Endothelial cell of umbilical vein (primary cell): ENCODE measurements at regions not wholly inside any gene's neighbourhood (a gene's known extent, or its start where the extent isn't known, plus 50 kb on each side); places are given as distances from the start of the nearest gene placed in this dataset.

Source experiments
- BruUV-seq: library from RNA; stranded (reverse); fragments of 400-500 nt; replicated peaks from 2 replicates; lab custom pipeline; 2021; lab: Mats Ljungman, UMichigan
- CTCF ChIA-PET: fragments of 300-600, 350-600 bp; sonication (Branson Sonifier 250); formaldehyde crosslinking; loops from one replicate; lab custom pipeline; 2021; ENCODE audit warnings: antibody characterized with exemption, inconsistent platforms; lab: Charles Lee
- POLR2A ChIA-PET: fragments of 300-600, 350-600 bp; sonication (Branson Sonifier 250); formaldehyde crosslinking; loops from one replicate; lab custom pipeline; 2021; ENCODE audit warnings: antibody characterized with exemption, inconsistent platforms; lab: Charles Lee
- DNase-seq: peaks from one replicate; pipeline ENCODE4 v3.0.0-alpha.2; 2011; ENCODE audit warnings: low read depth, low spot score
- FAIRE-seq: peaks from 2 replicates; lab custom pipeline; 2011; peaks lifted over from hg19 to GRCh38; lab: Jason Lieb, UNC
- H2AFZ ChIP-seq: 2 replicates; pipeline ENCODE4 v1.6.0; 2012; ENCODE audit warnings: low read depth, low read length, control low read depth, inconsistent platforms
- H3K27ac ChIP-seq: 2 replicates; pipeline ENCODE4 v1.5.1; 2011; ENCODE audit warnings: low read depth, mild to moderate bottlenecking, control low read depth, low read length, moderate library complexity; ENCODE audit not compliant: insufficient read depth
- H3K27me3 ChIP-seq, 2 experiments: 2 replicates each; pipeline versions ENCODE4 v1.6.0 to v1.6.1; 2011; ENCODE audit warnings: low read length in 2 of 2, mixed read lengths in 1 of 2; ENCODE audit not compliant: control insufficient read depth in 2 of 2, insufficient read depth in 2 of 2
- H3K36me3 ChIP-seq, 2 experiments: 2 replicates in 1 of 2; 3 replicates in 1 of 2; pipeline ENCODE4 v1.5.1; 2011; ENCODE audit warnings: low read length in 2 of 2, mild to moderate bottlenecking in 1 of 2, moderate library complexity in 1 of 2; ENCODE audit not compliant: control insufficient read depth in 2 of 2, insufficient read depth in 2 of 2; ENCODE audit errors: extremely low read depth in 1 of 2
- H3K4me1 ChIP-seq: 3 replicates; pipeline ENCODE4 v1.5.1; 2011; ENCODE audit warnings: mild to moderate bottlenecking, low read length; ENCODE audit not compliant: control insufficient read depth, insufficient read depth; ENCODE audit errors: extremely low read depth
- H3K4me2 ChIP-seq: 2 replicates; pipeline ENCODE4 v1.6.1; 2011; ENCODE audit warnings: low read length, control low read depth, mixed read lengths; ENCODE audit not compliant: insufficient read depth
- H3K4me3 ChIP-seq, 3 experiments: fragments of 200-600 bp in 1 of 3; sonication (generic), shearing (Covaris generic) in 1 of 3; replicated peaks in 1 of 3; 2 replicates each; pipeline ENCODE4 v1.5.1; 2011 to 2016; ENCODE audit warnings: control low read depth in 3 of 3, low read length in 3 of 3, mild to moderate bottlenecking in 2 of 3, inconsistent platforms in 1 of 3, low read depth in 1 of 3, moderate library complexity in 1 of 3; ENCODE audit not compliant: insufficient read depth in 1 of 3
- H3K79me2 ChIP-seq: 2 replicates; pipeline ENCODE4 v1.6.0; 2012; ENCODE audit warnings: low read length, inconsistent platforms; ENCODE audit not compliant: control insufficient read depth, insufficient read depth
- H3K9ac ChIP-seq: replicated peaks from 2 replicates; pipeline ENCODE3; 2011; ENCODE audit warnings: low read length, control low read depth; ENCODE audit not compliant: insufficient read depth; ENCODE audit errors: extremely low read depth
- H3K9me1 ChIP-seq: replicated peaks from 3 replicates; pipeline ENCODE4 v1.6.0; 2011; ENCODE audit warnings: mild to moderate bottlenecking, low read length; ENCODE audit not compliant: control insufficient read depth, insufficient read depth; ENCODE audit errors: extremely low read depth
- H3K9me3 ChIP-seq: replicated peaks from 2 replicates; pipeline ENCODE4 v1.5.1; 2012; ENCODE audit warnings: low read length, inconsistent platforms; ENCODE audit not compliant: control insufficient read depth, insufficient read depth
- H4K20me1 ChIP-seq: replicated peaks from 2 replicates; pipeline ENCODE3; 2011; ENCODE audit warnings: mild to moderate bottlenecking, low read length; ENCODE audit not compliant: control insufficient read depth, insufficient read depth; ENCODE audit errors: extremely low read depth
- CTCF ChIP-seq, 2 donors: IDR thresholded peaks; 1 replicate in 1 of 2; 2 replicates in 1 of 2; pipeline ENCODE4 v1.5.1; 2011; ENCODE audit warnings: low read length in 2 of 2, mild to moderate bottlenecking in 2 of 2, moderate library complexity in 2 of 2, control low read depth in 1 of 2, inconsistent platforms in 1 of 2, low read depth in 1 of 2; ENCODE audit not compliant: insufficient read depth in 1 of 2; ENCODE audit errors: extremely low read depth in 1 of 2
- EZH2 ChIP-seq: IDR thresholded peaks from 2 replicates; pipeline ENCODE4 v1.6.1; 2012; ENCODE audit warnings: borderline replicate concordance, low read depth, mild to moderate bottlenecking, moderate library complexity, low read length, inconsistent platforms; ENCODE audit not compliant: severe bottlenecking
- FOS ChIP-seq: IDR thresholded peaks from 2 replicates; pipeline ENCODE4 v1.6.1; 2011; ENCODE audit warnings: mild to moderate bottlenecking, low read length, moderate library complexity, borderline replicate concordance; ENCODE audit not compliant: insufficient read depth
- GATA2 ChIP-seq: IDR thresholded peaks from 2 replicates; pipeline ENCODE4 v1.7.0; 2011; ENCODE audit warnings: low read depth, mild to moderate bottlenecking, moderate library complexity, mixed read lengths, low read length; ENCODE audit not compliant: insufficient read length, insufficient read depth
- JUN ChIP-seq: IDR thresholded peaks from 2 replicates; pipeline ENCODE4 v1.6.1; 2011; ENCODE audit warnings: borderline replicate concordance, low read depth; ENCODE audit not compliant: insufficient read length, insufficient read depth
- MYC ChIP-seq: IDR thresholded peaks from one replicate; pipeline ENCODE4 v1.6.1; 2011; ENCODE audit warnings: mild to moderate bottlenecking, low read depth, low read length
- POLR2A ChIP-seq: IDR thresholded peaks from 2 replicates; pipeline ENCODE4 v1.6.1; 2012; ENCODE audit warnings: low read depth, mild to moderate bottlenecking, control low read depth, low read length
- POLR2AphosphoS5 ChIP-seq: IDR thresholded peaks from 2 replicates; pipeline ENCODE4 v1.6.1; 2012; ENCODE audit warnings: low read depth, mild to moderate bottlenecking, control low read depth, low read length, moderate library complexity; ENCODE audit not compliant: insufficient read depth
- dilution Hi-C: fragments of 300-500 bp; cut with MboI; formaldehyde crosslinking; loops from one replicate; pipeline ENCODE4 v1.15.0; 2019; ENCODE audit warnings: low sequenced_read_pairs; ENCODE audit not compliant: extremely low pct_ligation_motif_present
- intact Hi-C: fragments of 100-400 bp; cut with micrococcal nuclease; formaldehyde crosslinking; loops from one replicate; pipeline ENCODE4 v1.10.0; 2022
- TF ChIP-seq, protein P1 (sequence below): IDR thresholded peaks from 2 replicates; pipeline ENCODE4 v1.6.1; 2011; ENCODE audit not compliant: insufficient read depth, insufficient read length

DNA sequence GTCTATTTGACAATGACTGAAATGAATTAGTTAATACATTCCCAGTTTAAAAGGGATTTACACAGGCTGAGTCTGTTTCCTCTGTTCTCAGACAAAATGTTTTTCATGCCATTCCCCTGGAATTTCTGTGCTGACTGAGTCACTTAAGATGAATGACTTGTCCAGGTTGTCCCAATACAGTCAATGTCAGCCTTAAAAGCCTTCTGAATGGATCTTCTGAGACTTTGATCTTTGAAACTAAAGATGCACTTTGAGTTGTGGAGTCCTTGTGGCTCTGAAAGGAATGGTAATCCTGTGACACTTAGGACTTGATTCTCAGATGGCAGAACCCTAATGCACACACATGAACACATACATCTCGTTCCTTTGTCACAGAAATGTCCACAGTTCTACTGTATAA is 622.2 kb upstream of the GRID2 start:
- ChIA-PET CTCF (no interaction called here), POLR2A (no interaction called here)
- DNase-seq (no peak), FAIRE-seq (no peak)
- no peaks in the 10 kb centered on the region for H4K20me1 ChIP-seq
- no peak overlapping the region for H3K4me2 ChIP-seq
- H3K9me1 ChIP-seq: no peaks in the 10 kb centered on the region
- BruUV-seq: no TSS peak
- dilution Hi-C loops: no loop called here
- H3K9me3 ChIP-seq: no peaks in the 10 kb centered on the region
- intact Hi-C loops: no loop called here
- no peak overlapping the region for H3K4me3 ChIP-seq
- no peaks in the 10 kb centered on the region for H3K79me2 ChIP-seq
- H3K4me1 ChIP-seq: no peaks in the 10 kb centered on the region
- H3K27me3 ChIP-seq: no peaks in the 10 kb centered on the region
- TF ChIP-seq JUN (no peak), EZH2 (no peak), POLR2AphosphoS5 (no peak), MYC (no peak), GATA2 (no peak), CTCF (IDR thresholded peaks at IDR 0.05; ENCODE audit: extremely low read depth in 1 of 2, insufficient read depth in 1 of 2, low read depth in 1 of 2, low read length in 2 of 2) (no peak), POLR2A (no peak), FOS (no peak)
- TF ChIP-seq, protein P1, sequence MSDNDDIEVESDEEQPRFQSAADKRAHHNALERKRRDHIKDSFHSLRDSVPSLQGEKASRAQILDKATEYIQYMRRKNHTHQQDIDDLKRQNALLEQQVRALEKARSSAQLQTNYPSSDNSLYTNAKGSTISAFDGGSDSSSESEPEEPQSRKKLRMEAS: no peak
- no peaks in the 10 kb centered on the region for H3K36me3 ChIP-seq
- no peak overlapping the region for H2AFZ ChIP-seq
- H3K9ac ChIP-seq: no peak overlapping the region
- no peak overlapping the region for H3K27ac ChIP-seq
